Stomach (tissue), 4 donors: ENCODE measurements at regions not wholly inside any gene's neighbourhood (a gene's known extent, or its start where the extent isn't known, plus 50 kb on each side); places are given as distances from the start of the nearest gene placed in this dataset.

Source experiments
- EP300 ChIP-seq: sonication (generic); formaldehyde crosslinking; IDR thresholded peaks from one replicate; pipeline ENCODE4 v1.6.1; 2017; ENCODE audit warnings: antibody characterized with exemption
- POLR2A ChIP-seq, 4 donors: fragments of 450-650 bp; IDR thresholded peaks; one replicate each; pipeline ENCODE4 v1.6.1; 2016; ENCODE audit warnings: antibody characterized with exemption in 4 of 4, control low read depth in 2 of 4, mild to moderate bottlenecking in 1 of 4, moderate library complexity in 1 of 4
- TF ChIP-seq, protein P1 (sequence below), 7 experiments: fragments of 450-650 bp in 4 of 7; fragments of 200-600 bp in 3 of 7; sonication (generic) in 3 of 7; IDR thresholded peaks; one replicate each; pipeline ENCODE4 v1.5.1; 2016 to 2019; ENCODE audit warnings: antibody characterized with exemption in 7 of 7, control low read depth in 2 of 7, mild to moderate bottlenecking in 1 of 7

GRCh38 chr9:82153032-82153431 lies 164.5 kb downstream of the SPATA31D1 start:
- no peak for TF ChIP-seq POLR2A (IDR thresholded peaks at IDR 0.05)
- TF ChIP-seq, protein P1, sequence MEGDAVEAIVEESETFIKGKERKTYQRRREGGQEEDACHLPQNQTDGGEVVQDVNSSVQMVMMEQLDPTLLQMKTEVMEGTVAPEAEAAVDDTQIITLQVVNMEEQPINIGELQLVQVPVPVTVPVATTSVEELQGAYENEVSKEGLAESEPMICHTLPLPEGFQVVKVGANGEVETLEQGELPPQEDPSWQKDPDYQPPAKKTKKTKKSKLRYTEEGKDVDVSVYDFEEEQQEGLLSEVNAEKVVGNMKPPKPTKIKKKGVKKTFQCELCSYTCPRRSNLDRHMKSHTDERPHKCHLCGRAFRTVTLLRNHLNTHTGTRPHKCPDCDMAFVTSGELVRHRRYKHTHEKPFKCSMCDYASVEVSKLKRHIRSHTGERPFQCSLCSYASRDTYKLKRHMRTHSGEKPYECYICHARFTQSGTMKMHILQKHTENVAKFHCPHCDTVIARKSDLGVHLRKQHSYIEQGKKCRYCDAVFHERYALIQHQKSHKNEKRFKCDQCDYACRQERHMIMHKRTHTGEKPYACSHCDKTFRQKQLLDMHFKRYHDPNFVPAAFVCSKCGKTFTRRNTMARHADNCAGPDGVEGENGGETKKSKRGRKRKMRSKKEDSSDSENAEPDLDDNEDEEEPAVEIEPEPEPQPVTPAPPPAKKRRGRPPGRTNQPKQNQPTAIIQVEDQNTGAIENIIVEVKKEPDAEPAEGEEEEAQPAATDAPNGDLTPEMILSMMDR (IDR thresholded peaks at IDR 0.05), result no peak
- TF ChIP-seq EP300, result no peak
